Vagina (tissue), 2 donors: ENCODE measurements at regions not wholly inside any gene's neighbourhood (a gene's known extent, or its start where the extent isn't known, plus 50 kb on each side); places are given as distances from the start of the nearest gene placed in this dataset.
"Not testable (repeated sequence)": the region's sequence is repeated elsewhere in the genome, so short reads cannot be mapped to it uniquely, and the experiment has no call there.

ENCODE experiments used
- DNase-seq, 2 donors: peaks; one replicate each; pipeline ENCODE4 v3.0.0-alpha.2; 2017; ENCODE audit errors: extremely low spot score in 2 of 2
- H3K27ac ChIP-seq: fragments of 200-600 bp; sonication (generic); one replicate; pipeline ENCODE4 v1.5.1; 2019
- H3K27me3 ChIP-seq: fragments of 200-600 bp; sonication (generic); one replicate; pipeline ENCODE4 v1.5.1; 2019
- H3K36me3 ChIP-seq, 2 donors: fragments of 200-600 bp; sonication (generic); one replicate each; pipeline ENCODE4 v1.5.1; 2017 to 2019
- H3K4me1 ChIP-seq: fragments of 200-600 bp; sonication (generic); one replicate; pipeline ENCODE4 v1.5.1; 2019
- H3K4me3 ChIP-seq, 2 donors: fragments of 200-600 bp; sonication (generic); 1 replicate in 1 of 2; 2 replicates in 1 of 2; pipeline ENCODE4 v1.5.1; 2016 to 2019
- H3K9me3 ChIP-seq: fragments of 200-600 bp; sonication (generic); one replicate; pipeline ENCODE4 v1.5.1; 2019
- POLR2A ChIP-seq, 2 donors: fragments of 450-650 bp; IDR thresholded peaks; one replicate each; pipeline ENCODE4 v1.6.1; 2017; ENCODE audit warnings: antibody characterized with exemption in 2 of 2, mild to moderate bottlenecking in 2 of 2, moderate library complexity in 2 of 2
- POLR2AphosphoS5 ChIP-seq, 2 donors: sonication (generic); formaldehyde crosslinking; IDR thresholded peaks; one replicate each; pipeline ENCODE4 v1.9.0; 2017; ENCODE audit warnings: antibody characterized with exemption in 2 of 2, mild to moderate bottlenecking in 2 of 2, low read depth in 1 of 2; ENCODE audit not compliant: insufficient read depth in 1 of 2
- intact Hi-C: fragments of 100-400 bp; cut with DNase I; formaldehyde crosslinking; loops from one replicate; pipeline ENCODE4 v1.15.1; 2023
- TF ChIP-seq, protein P1 (sequence below), 3 experiments: fragments of 450-650 bp in 2 of 3; fragments of 200-600 bp in 1 of 3; sonication (generic) in 1 of 3; IDR thresholded peaks; one replicate each; pipeline ENCODE4 v1.5.1; 2017 to 2019; ENCODE audit warnings: antibody characterized with exemption in 3 of 3, mild to moderate bottlenecking in 2 of 3, moderate library complexity in 2 of 3

DNA sequence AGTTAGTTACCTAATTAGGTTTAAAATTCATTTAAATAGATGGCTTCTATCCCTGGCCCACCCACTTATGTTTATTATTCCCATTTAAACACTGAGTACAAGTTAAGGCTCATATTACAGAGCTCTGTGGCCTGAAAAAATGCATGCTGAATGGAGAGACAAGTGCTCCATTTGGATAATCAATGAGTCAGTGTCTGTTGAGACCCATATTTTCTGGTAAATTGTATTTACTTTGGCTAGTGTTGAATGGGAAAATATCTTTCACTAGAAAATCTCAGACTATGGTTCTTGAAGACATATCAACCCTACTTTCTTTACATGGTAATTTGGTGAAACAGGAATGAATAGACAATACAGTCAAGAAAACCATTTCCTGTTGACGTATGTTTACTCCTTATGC lies 356.0 kb downstream of the S1PR1 start:
- no peak for DNase-seq
- TF ChIP-seq POLR2A (IDR thresholded peaks at IDR 0.05) (no peak), POLR2AphosphoS5 (IDR thresholded peaks at IDR 0.05; ENCODE audit: insufficient read depth in 1 of 2, low read depth in 1 of 2) (no peak)
- TF ChIP-seq, protein P1, sequence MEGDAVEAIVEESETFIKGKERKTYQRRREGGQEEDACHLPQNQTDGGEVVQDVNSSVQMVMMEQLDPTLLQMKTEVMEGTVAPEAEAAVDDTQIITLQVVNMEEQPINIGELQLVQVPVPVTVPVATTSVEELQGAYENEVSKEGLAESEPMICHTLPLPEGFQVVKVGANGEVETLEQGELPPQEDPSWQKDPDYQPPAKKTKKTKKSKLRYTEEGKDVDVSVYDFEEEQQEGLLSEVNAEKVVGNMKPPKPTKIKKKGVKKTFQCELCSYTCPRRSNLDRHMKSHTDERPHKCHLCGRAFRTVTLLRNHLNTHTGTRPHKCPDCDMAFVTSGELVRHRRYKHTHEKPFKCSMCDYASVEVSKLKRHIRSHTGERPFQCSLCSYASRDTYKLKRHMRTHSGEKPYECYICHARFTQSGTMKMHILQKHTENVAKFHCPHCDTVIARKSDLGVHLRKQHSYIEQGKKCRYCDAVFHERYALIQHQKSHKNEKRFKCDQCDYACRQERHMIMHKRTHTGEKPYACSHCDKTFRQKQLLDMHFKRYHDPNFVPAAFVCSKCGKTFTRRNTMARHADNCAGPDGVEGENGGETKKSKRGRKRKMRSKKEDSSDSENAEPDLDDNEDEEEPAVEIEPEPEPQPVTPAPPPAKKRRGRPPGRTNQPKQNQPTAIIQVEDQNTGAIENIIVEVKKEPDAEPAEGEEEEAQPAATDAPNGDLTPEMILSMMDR (IDR thresholded peaks at IDR 0.05), result no peak
- Histone ChIP-seq H3K9me3 (no peaks in the 10 kb centered on the region), H3K36me3 (no peaks in the 10 kb centered on the region), H3K4me3 (no peak overlapping the region), H3K4me1 (no peaks in the 10 kb centered on the region), H3K27ac (no peak overlapping the region), H3K27me3 (no peaks in the 10 kb centered on the region)
- intact Hi-C loops, result no loop called here

DNA sequence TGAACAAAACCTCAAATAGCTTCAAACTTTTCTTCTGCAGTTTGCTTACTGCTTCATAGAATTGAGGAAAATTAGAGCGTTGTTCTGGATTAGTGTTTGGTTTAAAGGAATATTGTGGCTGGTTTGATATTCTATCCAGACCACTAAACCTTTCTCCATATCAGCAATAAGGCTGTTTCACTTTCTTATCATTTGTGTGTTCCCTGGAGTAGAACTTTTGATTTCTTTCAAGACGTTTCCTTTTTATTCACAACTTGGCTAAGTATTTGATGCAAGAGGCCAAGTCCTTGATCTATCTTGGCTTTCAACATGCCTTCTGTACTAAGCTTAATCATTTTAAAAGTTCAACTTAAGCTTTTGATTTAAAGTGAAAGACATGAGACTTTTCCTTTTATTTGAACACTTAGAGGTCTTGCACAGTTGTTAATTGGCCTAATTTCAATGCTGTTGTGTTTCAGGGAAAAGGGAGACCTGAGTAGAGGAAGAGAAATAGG lies 359.1 kb downstream of the S1PR1 start:
- intact Hi-C loops, result no loop called here
- TF ChIP-seq POLR2A (IDR thresholded peaks at IDR 0.05) (no peak), POLR2AphosphoS5 (IDR thresholded peaks at IDR 0.05; ENCODE audit: insufficient read depth in 1 of 2, low read depth in 1 of 2) (no peak)
- TF ChIP-seq, protein P1 (IDR thresholded peaks at IDR 0.05), result no peak
- H3K4me1 ChIP-seq, result no peaks in the 10 kb centered on the region
- H3K36me3 ChIP-seq, result no peaks in the 10 kb centered on the region
- no peak for DNase-seq
- H3K4me3 ChIP-seq, result no peak overlapping the region
- H3K27me3 ChIP-seq, result no peaks in the 10 kb centered on the region
- H3K27ac ChIP-seq, result no peak overlapping the region
- H3K9me3 ChIP-seq, result no peaks in the 10 kb centered on the region

GRCh38 chr1:101600615-101601014 lies 363.8 kb downstream of the S1PR1 start:
- DNase-seq, result not testable (repeated sequence)

GRCh38 chr1:101603726-101604125 lies 366.9 kb downstream of the S1PR1 start:
- no peaks in the 10 kb centered on the region for H3K9me3 ChIP-seq
- no peak overlapping the region for H3K4me3 ChIP-seq
- no peaks in the 10 kb centered on the region for H3K4me1 ChIP-seq
- no peaks in the 10 kb centered on the region for H3K36me3 ChIP-seq
- no peak overlapping the region for H3K27ac ChIP-seq
- H3K27me3 ChIP-seq, result no peaks in the 10 kb centered on the region
- intact Hi-C loops, result no loop called here
- TF ChIP-seq POLR2AphosphoS5 (IDR thresholded peaks at IDR 0.05; ENCODE audit: insufficient read depth in 1 of 2, low read depth in 1 of 2) (no peak), POLR2A (IDR thresholded peaks at IDR 0.05) (no peak)
- TF ChIP-seq, protein P1 (IDR thresholded peaks at IDR 0.05), result no peak
- DNase-seq, result no peak

More at GRCh38 chr1:101600615-101601014, 363.8 kb downstream of the S1PR1 start:
- intact Hi-C loops, H3K27ac ChIP-seq, H3K27me3 ChIP-seq, H3K9me3 ChIP-seq, H3K4me3 ChIP-seq, H3K4me1 ChIP-seq, H3K36me3 ChIP-seq: not testable (repeated sequence)

DNA sequence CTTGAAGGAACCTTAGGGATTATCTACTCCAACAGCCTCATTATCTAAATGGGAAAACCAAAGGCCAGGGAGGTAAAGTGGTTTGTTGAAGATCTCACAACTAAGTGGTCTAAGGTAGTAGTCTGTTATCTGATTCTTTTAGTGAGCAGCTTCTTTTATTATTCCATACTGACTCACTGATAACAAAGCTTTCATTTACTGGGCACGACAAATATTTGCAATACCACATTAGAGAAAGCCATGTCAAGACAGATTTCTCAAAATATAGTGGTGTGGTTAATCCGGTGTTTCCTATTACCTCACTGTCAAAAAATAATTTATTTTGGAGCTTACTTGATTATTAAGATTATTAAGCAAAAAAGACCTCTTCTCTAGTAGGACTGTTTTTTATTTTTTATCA lies 369.1 kb downstream of the S1PR1 start:
- intact Hi-C loops, result no loop called here
- H3K27me3 ChIP-seq, result no peaks in the 10 kb centered on the region
- no peaks in the 10 kb centered on the region for H3K9me3 ChIP-seq
- H3K4me1 ChIP-seq, result no peaks in the 10 kb centered on the region
- H3K36me3 ChIP-seq, result no peaks in the 10 kb centered on the region
- TF ChIP-seq, protein P1 (IDR thresholded peaks at IDR 0.05), result no peak
- TF ChIP-seq POLR2AphosphoS5 (IDR thresholded peaks at IDR 0.05; ENCODE audit: insufficient read depth in 1 of 2, low read depth in 1 of 2) (no peak), POLR2A (IDR thresholded peaks at IDR 0.05) (no peak)
- H3K27ac ChIP-seq, result no peak overlapping the region
- no peak for DNase-seq
- no peak overlapping the region for H3K4me3 ChIP-seq
